Erythroblast (primary cell): ENCODE measurements at regions not wholly inside any gene's neighbourhood (a gene's known extent, or its start where the extent isn't known, plus 50 kb on each side); places are given as distances from the start of the nearest gene placed in this dataset.

Source experiments
- GATA1 ChIP-seq: IDR thresholded peaks from 2 replicates; pipeline ENCODE4 v1.6.1; 2011; ENCODE audit warnings: low read depth, mild to moderate bottlenecking, control low read depth, low read length, moderate library complexity
- POLR2A ChIP-seq: IDR thresholded peaks from 2 replicates; pipeline ENCODE4 v1.6.1; 2011; ENCODE audit warnings: mild to moderate bottlenecking, low read length

DNA sequence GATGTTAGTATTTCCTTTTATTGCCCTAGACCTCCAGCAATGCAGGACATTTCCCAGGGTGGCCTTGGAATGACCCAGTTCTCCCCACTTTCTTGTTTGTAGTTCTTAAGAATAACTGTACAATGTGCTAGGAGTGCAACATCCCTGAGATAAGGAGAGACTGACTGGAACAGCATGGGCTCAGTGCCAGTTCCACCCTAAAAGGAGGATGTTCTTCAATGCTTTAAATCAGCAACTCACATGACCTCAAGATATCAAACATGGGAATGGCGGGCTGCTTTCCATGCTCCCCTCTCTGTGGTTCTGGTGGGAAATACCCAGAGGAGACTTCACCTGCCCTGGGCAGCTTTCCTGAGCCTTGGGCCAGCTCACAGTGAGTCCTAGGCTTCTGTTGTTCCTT, 766.9 kb upstream of the FBXO33 start:
- TF ChIP-seq POLR2A = no peak
- TF ChIP-seq GATA1 = no peak
